Ascending aorta (tissue), 2 donors: ENCODE measurements at regions not wholly inside any gene's neighbourhood (a gene's known extent, or its start where the extent isn't known, plus 50 kb on each side); places are given as distances from the start of the nearest gene placed in this dataset.
"Not testable (repeated sequence)": the region's sequence is repeated elsewhere in the genome, so short reads cannot be mapped to it uniquely, and the experiment has no call there.

ENCODE experiments used
- DNase-seq, 2 donors: peaks; one replicate each; pipeline ENCODE4 v3.0.0-alpha.2; 2019; ENCODE audit warnings: low spot score in 2 of 2
- H3K27ac ChIP-seq, 2 donors: fragments of 200-600 bp; sonication (generic); one replicate each; pipeline ENCODE4 v1.5.1; 2016 to 2017; ENCODE audit warnings: mild to moderate bottlenecking in 1 of 2
- H3K27me3 ChIP-seq: fragments of 200-600 bp; sonication (generic); one replicate; pipeline ENCODE4 v1.5.1; 2017
- H3K36me3 ChIP-seq, 2 donors: fragments of 200-600 bp; sonication (generic); one replicate each; pipeline ENCODE4 v1.5.1; 2016
- H3K4me1 ChIP-seq, 2 donors: fragments of 200-600 bp; sonication (generic); one replicate each; pipeline ENCODE4 v1.5.1; 2016 to 2017; ENCODE audit warnings: mild to moderate bottlenecking in 1 of 2
- H3K4me3 ChIP-seq, 2 donors: fragments of 200-600 bp; sonication (generic); one replicate each; pipeline ENCODE4 v1.5.1; 2016 to 2017; ENCODE audit warnings: mild to moderate bottlenecking in 1 of 2
- H3K9me3 ChIP-seq, 2 donors: fragments of 200-600 bp; sonication (generic); one replicate each; pipeline ENCODE4 v1.5.1; 2016
- CTCF ChIP-seq, 3 experiments: fragments of 200-600 bp in 2 of 3; fragments of 450-650 bp in 1 of 3; sonication (generic) in 2 of 3; IDR thresholded peaks; one replicate each; pipeline ENCODE4 v1.5.1; 2016 to 2019; ENCODE audit warnings: antibody characterized with exemption in 3 of 3, mild to moderate bottlenecking in 1 of 3, moderate library complexity in 1 of 3
- intact Hi-C: fragments of 100-400 bp; cut with DNase I; formaldehyde crosslinking; loops from one replicate; pipeline ENCODE4 v1.15.1; 2023

- Histone ChIP-seq H3K4me1 (no peaks in the 10 kb centered on the region), H3K9me3 (no peaks in the 10 kb centered on the region), H3K36me3 (no peaks in the 10 kb centered on the region), H3K4me3 (no peak overlapping the region), H3K27me3 (no peaks in the 10 kb centered on the region), H3K27ac (no peak overlapping the region)
- intact Hi-C loops: no loop called here
- TF ChIP-seq CTCF (IDR thresholded peaks at IDR 0.05): no peak
- DNase-seq: no peak
These were observed 396.7 kb downstream of the HACE1 start for GRCh38 chr6:104462811-104463599.

GRCh38 chr6:104460738-104461483 is 398.8 kb downstream of the HACE1 start:
- Histone ChIP-seq H3K27ac (no peak overlapping the region), H3K4me3 (no peak overlapping the region), H3K27me3 (no peaks in the 10 kb centered on the region), H3K36me3 (no peaks in the 10 kb centered on the region), H3K4me1 (no peaks in the 10 kb centered on the region), H3K9me3 (no peaks in the 10 kb centered on the region)
- TF ChIP-seq CTCF (IDR thresholded peaks at IDR 0.05): no peak
- DNase-seq: no peak
- intact Hi-C loops: no loop called here

- Histone ChIP-seq H3K9me3 (no peaks in the 10 kb centered on the region), H3K4me3 (no peak overlapping the region), H3K27ac (no peak overlapping the region), H3K4me1 (no peaks in the 10 kb centered on the region), H3K27me3 (no peaks in the 10 kb centered on the region), H3K36me3 (no peaks in the 10 kb centered on the region)
- no peak for TF ChIP-seq CTCF (IDR thresholded peaks at IDR 0.05)
- intact Hi-C loops: no loop called here
- no peak for DNase-seq
These were observed 400.2 kb downstream of the HACE1 start for GRCh38 chr6:104459543-104459942.

GRCh38 chr6:104449918-104450317 is 409.8 kb downstream of the HACE1 start:
- H3K4me3 ChIP-seq: no peak overlapping the region
- H3K27me3 ChIP-seq: no peaks in the 10 kb centered on the region
- DNase-seq: no peak
- no peaks in the 10 kb centered on the region for H3K9me3 ChIP-seq
- no peak overlapping the region for H3K27ac ChIP-seq
- no peaks in the 10 kb centered on the region for H3K4me1 ChIP-seq
- no peaks in the 10 kb centered on the region for H3K36me3 ChIP-seq
- no peak for TF ChIP-seq CTCF (IDR thresholded peaks at IDR 0.05)
- intact Hi-C loops: no loop called here

- H3K4me1 ChIP-seq, H3K9me3 ChIP-seq, H3K36me3 ChIP-seq, H3K4me3 ChIP-seq, H3K27me3 ChIP-seq, H3K27ac ChIP-seq, DNase-seq, intact Hi-C loops: not testable (repeated sequence)
These were observed 413.3 kb downstream of the HACE1 start for GRCh38 chr6:104446101-104447080.
